HepG2 (cell line): ENCODE measurements at regions not wholly inside any gene's neighbourhood (a gene's known extent, or its start where the extent isn't known, plus 50 kb on each side); places are given as distances from the start of the nearest gene placed in this dataset.

Experiments used
- BORCS8-MEF2B ChIP-seq: sonication (generic); formaldehyde crosslinking; IDR thresholded peaks from 2 replicates; pipeline ENCODE4 v1.8.0; 2022; ENCODE audit warnings: mild to moderate bottlenecking, missing genetic modification reagents
- DR1 ChIP-seq: sonication (generic); formaldehyde crosslinking; IDR thresholded peaks from 2 replicates; pipeline ENCODE4 v1.8.0; 2021; ENCODE audit warnings: mild to moderate bottlenecking, missing genetic modification reagents, inconsistent platforms
- FOXO1 ChIP-seq: sonication (generic); formaldehyde crosslinking; IDR thresholded peaks from 2 replicates; pipeline ENCODE4 v1.4.0; 2020; ENCODE audit warnings: missing genetic modification reagents
- FOXP1 ChIP-seq, 2 experiments: fragments of 450-650 bp in 1 of 2; IDR thresholded peaks; 2 replicates each; pipeline ENCODE4 v1.6.1; 2017 to 2018; ENCODE audit warnings: antibody characterized with exemption in 1 of 2
- ISX ChIP-seq: sonication (generic); formaldehyde crosslinking; conservative IDR thresholded peaks from 2 replicates; pipeline ENCODE4 v1.5.0; 2020; ENCODE audit warnings: missing genetic modification reagents
- KAT2B ChIP-seq: fragments of 150-350 bp; IDR thresholded peaks from 2 replicates; pipeline ENCODE4 v1.6.1; 2014; ENCODE audit warnings: low read depth, low read length, borderline replicate concordance
- MYNN ChIP-seq: sonication (generic); formaldehyde crosslinking; IDR thresholded peaks from 2 replicates; pipeline ENCODE4 v1.4.0; 2020; ENCODE audit warnings: mild to moderate bottlenecking, low read depth, missing genetic modification reagents
- NFIC ChIP-seq: IDR thresholded peaks from 2 replicates; pipeline ENCODE4 v1.6.1; 2012; ENCODE audit warnings: mild to moderate bottlenecking, low read length, inconsistent platforms
- NFRKB ChIP-seq: fragments of 450-650 bp; IDR thresholded peaks from 2 replicates; pipeline ENCODE4 v1.6.1; 2017
- NFYB ChIP-seq: sonication (generic); formaldehyde crosslinking; IDR thresholded peaks from 2 replicates; pipeline ENCODE4 v1.4.0; 2020; ENCODE audit warnings: missing genetic modification reagents
- NR2F2 ChIP-seq: IDR thresholded peaks from 2 replicates; pipeline ENCODE4 v1.6.1; 2012; ENCODE audit warnings: low read depth, inconsistent platforms, borderline replicate concordance
- PHF21A ChIP-seq: sonication (generic); formaldehyde crosslinking; IDR thresholded peaks from 2 replicates; pipeline ENCODE4 v1.5.0; 2020; ENCODE audit warnings: mild to moderate bottlenecking, missing genetic modification reagents
- POGZ ChIP-seq: sonication (generic); formaldehyde crosslinking; IDR thresholded peaks from 2 replicates; pipeline ENCODE4 v1.4.0; 2020; ENCODE audit warnings: mild to moderate bottlenecking, missing genetic modification reagents
- POLR2AphosphoS5 ChIP-seq: IDR thresholded peaks from 2 replicates; pipeline ENCODE4 v1.6.1; 2012; ENCODE audit warnings: low read depth, low read length
- PPARG ChIP-seq: conservative IDR thresholded peaks from 2 replicates; pipeline ENCODE4 v1.6.1; 2016; ENCODE audit warnings: missing biosample characterization, missing genetic modification reagents
- RBAK ChIP-seq: sonication (generic); formaldehyde crosslinking; IDR thresholded peaks from 2 replicates; pipeline ENCODE4 v1.5.1; 2020; ENCODE audit warnings: mild to moderate bottlenecking, missing genetic modification reagents
- RCOR2 ChIP-seq: IDR thresholded peaks from 2 replicates; pipeline ENCODE4 v1.6.1; 2016; ENCODE audit warnings: missing biosample characterization, missing genetic modification reagents
- TARDBP ChIP-seq: sonication (generic); formaldehyde crosslinking; IDR thresholded peaks from 2 replicates; pipeline ENCODE4 v1.8.0; 2022; ENCODE audit warnings: mild to moderate bottlenecking, missing genetic modification reagents
- TBX2 ChIP-seq: sonication (generic); formaldehyde crosslinking; IDR thresholded peaks from 2 replicates; pipeline ENCODE4 v1.5.0; 2020; ENCODE audit warnings: missing genetic modification reagents, mild to moderate bottlenecking, borderline replicate concordance
- TOE1 ChIP-seq: sonication (generic); formaldehyde crosslinking; IDR thresholded peaks from 2 replicates; pipeline ENCODE4 v1.4.0; 2020; ENCODE audit warnings: mild to moderate bottlenecking, missing genetic modification reagents
- ZFY ChIP-seq: sonication (generic); formaldehyde crosslinking; IDR thresholded peaks from 2 replicates; pipeline ENCODE4 v1.4.0; 2020; ENCODE audit warnings: missing genetic modification reagents
- ZNF205 ChIP-seq: IDR thresholded peaks from 2 replicates; pipeline ENCODE4 v1.6.1; 2018; ENCODE audit warnings: missing biosample characterization, missing genetic modification reagents
- ZNF260 ChIP-seq: sonication (generic); formaldehyde crosslinking; IDR thresholded peaks from 2 replicates; pipeline ENCODE4 v1.4.0; 2020; ENCODE audit warnings: missing genetic modification reagents, low read depth, mild to moderate bottlenecking, borderline replicate concordance
- ZNF501 ChIP-seq: sonication (generic); formaldehyde crosslinking; IDR thresholded peaks from 2 replicates; pipeline ENCODE4 v1.5.1; 2020; ENCODE audit warnings: mild to moderate bottlenecking, moderate library complexity, missing genetic modification reagents
- ZSCAN20 ChIP-seq: sonication (generic); formaldehyde crosslinking; IDR thresholded peaks from 2 replicates; pipeline ENCODE4 v1.4.0; 2020; ENCODE audit warnings: missing genetic modification reagents, mild to moderate bottlenecking, borderline replicate concordance
- ZSCAN9 ChIP-seq: IDR thresholded peaks from 2 replicates; pipeline ENCODE4 v1.6.1; 2016; ENCODE audit warnings: borderline replicate concordance
- TF ChIP-seq, protein P1 (sequence below): sonication (generic); formaldehyde crosslinking; conservative IDR thresholded peaks from 2 replicates; pipeline ENCODE4 v1.4.0; 2020; ENCODE audit warnings: missing genetic modification reagents
- TF ChIP-seq, protein P2 (sequence below): sonication (generic); formaldehyde crosslinking; IDR thresholded peaks from 2 replicates; pipeline ENCODE4 v1.8.0; 2022; ENCODE audit warnings: missing genetic modification reagents, mild to moderate bottlenecking, inconsistent platforms, borderline replicate concordance
- TF ChIP-seq, protein P3 (sequence below): sonication (generic); formaldehyde crosslinking; conservative IDR thresholded peaks from 2 replicates; pipeline ENCODE4 v1.4.0; 2020; ENCODE audit warnings: mild to moderate bottlenecking, missing genetic modification reagents, moderate library complexity

DNA sequence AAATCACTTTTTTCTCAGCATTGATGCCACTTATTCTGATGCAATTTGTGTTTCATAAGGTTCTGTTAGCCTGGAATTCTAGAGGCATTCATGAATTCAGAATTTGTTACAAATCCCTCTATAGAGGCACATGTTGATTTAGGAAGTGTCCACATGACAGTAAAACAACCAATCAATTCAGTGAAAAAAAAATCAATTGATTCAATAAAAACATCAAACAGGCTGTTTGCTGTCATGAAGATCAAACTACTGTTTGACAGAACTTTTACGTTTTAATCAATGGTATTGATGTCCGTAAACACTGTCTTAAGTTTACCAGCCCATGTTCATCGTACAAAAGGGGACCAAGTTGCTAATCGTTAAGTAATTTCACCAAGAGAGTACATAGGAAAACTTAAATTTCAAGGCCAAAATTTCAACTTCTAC, 261.5 kb downstream of the FIGN start (continued):
- peak; percentile 96; the same call in 1 of the 2 replicates for TF ChIP-seq NFIC
- 0 out of 2 replicates have a peak, but pooled peaks have one; percentile 22 for TF ChIP-seq TBX2 (CRISPR knock-in tag)
- TF ChIP-seq TOE1 (CRISPR knock-in tag) = peak; percentile 77; the same call in 1 of the 2 replicates
- TF ChIP-seq RCOR2 (CRISPR knock-in tag) = peak; percentile 31; the same call in 1 of the 2 replicates
- TF ChIP-seq NR2F2 = peak; percentile 89
- TF ChIP-seq ZNF260 (CRISPR knock-in tag) = no peak
- TF ChIP-seq POLR2AphosphoS5 = no peak
- TF ChIP-seq, protein P1, sequence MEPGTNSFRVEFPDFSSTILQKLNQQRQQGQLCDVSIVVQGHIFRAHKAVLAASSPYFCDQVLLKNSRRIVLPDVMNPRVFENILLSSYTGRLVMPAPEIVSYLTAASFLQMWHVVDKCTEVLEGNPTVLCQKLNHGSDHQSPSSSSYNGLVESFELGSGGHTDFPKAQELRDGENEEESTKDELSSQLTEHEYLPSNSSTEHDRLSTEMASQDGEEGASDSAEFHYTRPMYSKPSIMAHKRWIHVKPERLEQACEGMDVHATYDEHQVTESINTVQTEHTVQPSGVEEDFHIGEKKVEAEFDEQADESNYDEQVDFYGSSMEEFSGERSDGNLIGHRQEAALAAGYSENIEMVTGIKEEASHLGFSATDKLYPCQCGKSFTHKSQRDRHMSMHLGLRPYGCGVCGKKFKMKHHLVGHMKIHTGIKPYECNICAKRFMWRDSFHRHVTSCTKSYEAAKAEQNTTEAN = no peak
- TF ChIP-seq, protein P2, sequence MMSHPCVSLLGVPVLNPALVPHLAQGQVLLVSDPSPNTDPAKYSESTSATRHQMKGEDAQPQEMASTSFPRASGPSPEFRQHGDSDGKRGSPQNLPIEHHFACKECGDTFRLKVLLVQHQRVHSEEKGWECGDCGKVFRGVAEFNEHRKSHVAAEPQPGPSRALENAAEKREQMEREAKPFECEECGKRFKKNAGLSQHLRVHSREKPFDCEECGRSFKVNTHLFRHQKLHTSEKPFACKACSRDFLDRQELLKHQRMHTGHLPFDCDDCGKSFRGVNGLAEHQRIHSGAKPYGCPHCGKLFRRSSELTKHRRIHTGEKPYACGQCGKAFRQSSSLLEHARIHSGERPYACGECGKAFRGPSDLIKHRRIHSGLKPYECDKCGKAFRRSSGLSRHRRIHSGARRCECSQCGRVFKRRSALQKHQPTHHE (CRISPR knock-in tag) = no peak
- 0 out of 2 replicates have a peak, but pooled peaks have one; percentile 38 for TF ChIP-seq PPARG (CRISPR knock-in tag)
- TF ChIP-seq ZNF205 = 0 out of 2 replicates have a peak, but pooled peaks have one; percentile 29
- peak; percentile 20; the same call in 1 of the 2 replicates for TF ChIP-seq PHF21A
- TF ChIP-seq ZSCAN20 = no peak
- peak; percentile 82 for TF ChIP-seq POGZ (CRISPR knock-in tag)
- TF ChIP-seq BORCS8-MEF2B (CRISPR knock-in tag) = no peak
- peak; percentile 85; the same call in 1 of the 2 replicates for TF ChIP-seq FOXP1 (IDR thresholded peaks at IDR 0.05)
- TF ChIP-seq FOXP1 (CRISPR knock-in tag; IDR thresholded peaks at IDR 0.05) = peak; percentile 99
- no peak for TF ChIP-seq ZFY (CRISPR knock-in tag)
- no peak for TF ChIP-seq DR1 (CRISPR knock-in tag)
- TF ChIP-seq TARDBP (CRISPR knock-in tag) = 0 out of 2 replicates have a peak, but pooled peaks have one; percentile 21
- TF ChIP-seq NFRKB = no peak
- no peak for TF ChIP-seq MYNN (CRISPR knock-in tag)
- TF ChIP-seq ISX (CRISPR knock-in tag) = no peak
- peak; percentile 13; the same call in 1 of the 2 replicates for TF ChIP-seq NFYB (CRISPR knock-in tag)
- TF ChIP-seq, protein P3, sequence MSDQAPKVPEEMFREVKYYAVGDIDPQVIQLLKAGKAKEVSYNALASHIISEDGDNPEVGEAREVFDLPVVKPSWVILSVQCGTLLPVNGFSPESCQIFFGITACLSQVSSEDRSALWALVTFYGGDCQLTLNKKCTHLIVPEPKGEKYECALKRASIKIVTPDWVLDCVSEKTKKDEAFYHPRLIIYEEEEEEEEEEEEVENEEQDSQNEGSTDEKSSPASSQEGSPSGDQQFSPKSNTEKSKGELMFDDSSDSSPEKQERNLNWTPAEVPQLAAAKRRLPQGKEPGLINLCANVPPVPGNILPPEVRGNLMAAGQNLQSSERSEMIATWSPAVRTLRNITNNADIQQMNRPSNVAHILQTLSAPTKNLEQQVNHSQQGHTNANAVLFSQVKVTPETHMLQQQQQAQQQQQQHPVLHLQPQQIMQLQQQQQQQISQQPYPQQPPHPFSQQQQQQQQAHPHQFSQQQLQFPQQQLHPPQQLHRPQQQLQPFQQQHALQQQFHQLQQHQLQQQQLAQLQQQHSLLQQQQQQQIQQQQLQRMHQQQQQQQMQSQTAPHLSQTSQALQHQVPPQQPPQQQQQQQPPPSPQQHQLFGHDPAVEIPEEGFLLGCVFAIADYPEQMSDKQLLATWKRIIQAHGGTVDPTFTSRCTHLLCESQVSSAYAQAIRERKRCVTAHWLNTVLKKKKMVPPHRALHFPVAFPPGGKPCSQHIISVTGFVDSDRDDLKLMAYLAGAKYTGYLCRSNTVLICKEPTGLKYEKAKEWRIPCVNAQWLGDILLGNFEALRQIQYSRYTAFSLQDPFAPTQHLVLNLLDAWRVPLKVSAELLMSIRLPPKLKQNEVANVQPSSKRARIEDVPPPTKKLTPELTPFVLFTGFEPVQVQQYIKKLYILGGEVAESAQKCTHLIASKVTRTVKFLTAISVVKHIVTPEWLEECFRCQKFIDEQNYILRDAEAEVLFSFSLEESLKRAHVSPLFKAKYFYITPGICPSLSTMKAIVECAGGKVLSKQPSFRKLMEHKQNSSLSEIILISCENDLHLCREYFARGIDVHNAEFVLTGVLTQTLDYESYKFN (CRISPR knock-in tag) = peak; percentile 91
- TF ChIP-seq FOXO1 (CRISPR knock-in tag) = peak; percentile 83; the same call in 1 of the 2 replicates
- no peak for TF ChIP-seq RBAK (CRISPR knock-in tag)
- peak; percentile 99 for TF ChIP-seq KAT2B
- 0 out of 2 replicates have a peak, but pooled peaks have one; percentile 35 for TF ChIP-seq ZSCAN9 (CRISPR knock-in tag)
- TF ChIP-seq ZNF501 = no peak
